C4-2B (cell line): ENCODE measurements at regions not wholly inside any gene's neighbourhood (a gene's known extent, or its start where the extent isn't known, plus 50 kb on each side); places are given as distances from the start of the nearest gene placed in this dataset.

Experiments
- H3K27ac ChIP-seq: fragments of 450-650 bp; 2 replicates; pipeline ENCODE4 v1.5.1; 2017
- ZFX ChIP-seq: fragments of 450-650 bp; IDR thresholded peaks from 2 replicates; pipeline ENCODE4 v1.6.1; 2017
- TF ChIP-seq, protein P1 (sequence below): fragments of 450-650 bp; conservative IDR thresholded peaks from 2 replicates; pipeline ENCODE4 v1.5.1; 2017; ENCODE audit warnings: mild to moderate bottlenecking

DNA sequence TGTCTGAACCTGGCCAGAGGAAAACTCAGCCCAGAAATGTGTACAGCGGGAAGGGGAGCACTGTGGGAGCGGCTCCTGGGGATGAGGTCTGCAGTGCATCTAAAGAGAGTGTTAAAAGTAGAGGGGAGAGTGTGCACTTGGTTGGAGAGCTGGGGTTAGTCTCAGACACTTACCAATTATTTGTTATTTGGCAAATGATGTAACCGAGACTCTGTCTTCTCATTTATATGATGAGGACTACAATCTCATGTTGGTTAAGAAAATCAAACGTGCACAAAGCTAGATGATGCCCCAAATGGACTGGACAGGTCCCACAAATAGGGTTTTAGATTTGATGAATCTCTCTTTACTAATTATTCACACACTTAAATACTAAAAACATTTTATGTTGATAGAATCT is 962.4 kb downstream of the GATA3 start:
- TF ChIP-seq ZFX: no peak
- TF ChIP-seq, protein P1, sequence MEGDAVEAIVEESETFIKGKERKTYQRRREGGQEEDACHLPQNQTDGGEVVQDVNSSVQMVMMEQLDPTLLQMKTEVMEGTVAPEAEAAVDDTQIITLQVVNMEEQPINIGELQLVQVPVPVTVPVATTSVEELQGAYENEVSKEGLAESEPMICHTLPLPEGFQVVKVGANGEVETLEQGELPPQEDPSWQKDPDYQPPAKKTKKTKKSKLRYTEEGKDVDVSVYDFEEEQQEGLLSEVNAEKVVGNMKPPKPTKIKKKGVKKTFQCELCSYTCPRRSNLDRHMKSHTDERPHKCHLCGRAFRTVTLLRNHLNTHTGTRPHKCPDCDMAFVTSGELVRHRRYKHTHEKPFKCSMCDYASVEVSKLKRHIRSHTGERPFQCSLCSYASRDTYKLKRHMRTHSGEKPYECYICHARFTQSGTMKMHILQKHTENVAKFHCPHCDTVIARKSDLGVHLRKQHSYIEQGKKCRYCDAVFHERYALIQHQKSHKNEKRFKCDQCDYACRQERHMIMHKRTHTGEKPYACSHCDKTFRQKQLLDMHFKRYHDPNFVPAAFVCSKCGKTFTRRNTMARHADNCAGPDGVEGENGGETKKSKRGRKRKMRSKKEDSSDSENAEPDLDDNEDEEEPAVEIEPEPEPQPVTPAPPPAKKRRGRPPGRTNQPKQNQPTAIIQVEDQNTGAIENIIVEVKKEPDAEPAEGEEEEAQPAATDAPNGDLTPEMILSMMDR: no peak

DNA sequence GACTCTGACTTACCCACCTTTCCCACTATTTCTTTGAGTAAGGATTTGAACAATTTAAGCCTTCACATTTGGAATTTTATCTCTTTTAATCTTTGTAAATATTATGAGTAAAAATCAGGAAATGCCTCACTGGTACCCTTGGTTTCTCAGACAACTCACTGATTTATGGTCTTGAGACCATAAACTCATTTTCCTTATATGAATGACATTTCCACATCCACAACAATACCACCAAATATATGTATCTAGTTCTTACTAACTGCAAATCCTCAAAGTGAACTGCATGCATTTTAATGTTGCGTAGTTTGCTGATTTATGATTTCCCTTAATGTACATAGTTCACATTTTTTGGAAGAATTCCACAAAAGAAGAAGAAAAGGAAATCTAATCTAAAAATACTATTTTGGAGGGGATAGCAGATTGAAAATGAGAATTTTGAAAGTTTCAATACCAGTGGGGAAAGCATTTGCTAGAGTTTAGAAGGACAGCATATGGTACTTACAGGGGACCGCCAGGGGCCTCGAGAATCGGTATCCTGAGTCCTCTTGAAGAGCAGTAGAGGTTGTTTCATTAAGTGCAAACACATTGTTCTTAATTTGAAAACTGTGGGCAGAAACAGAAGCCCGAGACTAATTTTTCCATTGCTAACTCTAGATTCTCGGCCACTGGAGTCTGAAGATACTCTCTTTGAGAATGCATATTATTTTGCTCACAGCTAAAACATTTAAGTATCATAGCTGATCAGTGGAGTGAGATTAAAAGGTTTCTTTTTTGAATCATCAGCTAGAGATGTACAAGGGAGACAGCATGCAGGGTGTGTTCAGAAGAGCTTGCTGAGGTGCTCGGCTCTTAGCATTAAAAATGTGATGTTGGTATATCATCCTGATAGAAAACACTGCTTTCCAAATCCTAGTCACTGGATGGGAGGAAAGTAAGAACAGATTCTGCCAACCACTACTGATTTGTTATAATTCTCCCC is 964.0 kb downstream of the GATA3 start:
- H3K27ac ChIP-seq: no peak overlapping the region
- no peak for TF ChIP-seq ZFX
- TF ChIP-seq, protein P1: no peak

More for the DNA sequence above, 962.4 kb downstream of the GATA3 start:
- no peak overlapping the region for H3K27ac ChIP-seq

GRCh38 chr10:9023206-9023605 is 968.7 kb downstream of the GATA3 start:
- no peak for TF ChIP-seq ZFX
- TF ChIP-seq, protein P1: no peak
- H3K27ac ChIP-seq: no peak overlapping the region

GRCh38 chr10:9024210-9024609 is 969.7 kb downstream of the GATA3 start:
- TF ChIP-seq, protein P1: no peak
- TF ChIP-seq ZFX: no peak
- H3K27ac ChIP-seq: no peak overlapping the region

DNA sequence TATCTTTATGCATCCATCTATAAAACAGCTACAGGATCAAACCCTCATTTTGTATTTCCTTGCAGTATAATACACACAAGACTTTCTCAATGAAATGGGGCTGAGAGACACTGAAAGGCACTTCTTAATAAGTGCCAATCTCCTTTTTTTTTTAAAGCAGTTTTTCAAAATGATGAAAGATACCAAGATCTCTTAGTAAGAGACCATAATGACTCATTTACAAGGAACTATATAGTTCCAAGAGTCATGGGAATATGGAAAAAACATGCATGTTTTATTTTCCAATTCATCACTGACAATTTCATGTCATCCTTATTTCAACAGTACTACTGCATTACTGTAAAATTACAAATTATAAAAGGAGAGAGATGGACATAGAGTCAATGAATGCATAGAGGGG is 973.7 kb downstream of the GATA3 start:
- TF ChIP-seq, protein P1: no peak
- TF ChIP-seq ZFX: no peak
- H3K27ac ChIP-seq: no peak overlapping the region

DNA sequence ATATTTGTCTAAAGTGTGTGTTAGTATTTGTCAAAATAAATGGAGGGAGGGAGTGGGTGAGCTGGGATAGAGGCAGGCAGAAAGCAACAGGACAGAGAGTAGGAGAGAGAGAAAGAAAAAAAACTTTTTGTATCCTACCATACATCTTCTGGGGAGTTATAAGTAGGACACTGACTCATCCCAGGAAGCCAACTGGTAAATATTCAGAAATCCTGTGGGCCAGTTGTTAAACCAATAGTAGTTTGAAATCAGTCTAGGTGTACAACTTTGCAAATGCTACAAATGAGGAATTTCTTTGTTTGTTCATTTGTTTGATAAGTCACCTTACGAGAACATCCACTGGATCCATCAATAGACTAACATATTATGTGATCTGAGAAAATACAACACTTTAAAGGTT is 980.9 kb downstream of the GATA3 start:
- no peak for TF ChIP-seq ZFX
- TF ChIP-seq, protein P1: no peak
- no peak overlapping the region for H3K27ac ChIP-seq

- no peak for TF ChIP-seq ZFX
- TF ChIP-seq, protein P1: no peak
- no peak overlapping the region for H3K27ac ChIP-seq
Measured at GRCh38 chr10:9036711-9037204, 982.3 kb downstream of the GATA3 start.
